PC-9 (cell line): ENCODE measurements at regions not wholly inside any gene's neighbourhood (a gene's known extent, or its start where the extent isn't known, plus 50 kb on each side); places are given as distances from the start of the nearest gene placed in this dataset.
"Not testable (repeated sequence)": the region's sequence is repeated elsewhere in the genome, so short reads cannot be mapped to it uniquely, and the experiment has no call there.

Experiments used
- EZH2 ChIP-seq: fragments of 200-600 bp; sonication (generic); IDR thresholded peaks from 2 replicates; pipeline ENCODE4 v1.8.0; 2017; ENCODE audit warnings: antibody characterized with exemption, low read depth
- TF ChIP-seq, protein P1 (sequence below): fragments of 200-600 bp; sonication (generic); conservative IDR thresholded peaks from 2 replicates; pipeline ENCODE4 v1.6.1; 2017; ENCODE audit warnings: mixed run types, antibody characterized with exemption, mild to moderate bottlenecking, moderate library complexity

DNA sequence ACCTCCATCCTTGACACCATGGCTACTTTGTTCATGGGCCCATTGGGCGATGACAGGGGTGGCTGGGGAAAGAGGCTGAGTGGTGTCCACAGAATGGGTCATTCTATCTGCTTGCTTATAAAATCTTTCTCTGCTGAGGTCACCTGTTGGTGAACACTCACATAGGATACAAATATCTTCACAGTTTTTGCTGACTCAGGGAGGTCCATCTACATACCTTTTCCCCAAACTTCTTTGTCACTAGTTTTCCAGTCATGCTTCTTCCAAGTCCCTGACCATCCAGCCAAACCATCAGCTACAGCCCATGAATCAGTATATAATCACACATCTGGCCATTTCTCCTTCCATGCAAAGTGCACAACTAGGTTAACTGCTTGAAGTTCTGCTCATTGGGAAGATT lies 347.6 kb downstream of the TMEM38B start:
- TF ChIP-seq, protein P1, sequence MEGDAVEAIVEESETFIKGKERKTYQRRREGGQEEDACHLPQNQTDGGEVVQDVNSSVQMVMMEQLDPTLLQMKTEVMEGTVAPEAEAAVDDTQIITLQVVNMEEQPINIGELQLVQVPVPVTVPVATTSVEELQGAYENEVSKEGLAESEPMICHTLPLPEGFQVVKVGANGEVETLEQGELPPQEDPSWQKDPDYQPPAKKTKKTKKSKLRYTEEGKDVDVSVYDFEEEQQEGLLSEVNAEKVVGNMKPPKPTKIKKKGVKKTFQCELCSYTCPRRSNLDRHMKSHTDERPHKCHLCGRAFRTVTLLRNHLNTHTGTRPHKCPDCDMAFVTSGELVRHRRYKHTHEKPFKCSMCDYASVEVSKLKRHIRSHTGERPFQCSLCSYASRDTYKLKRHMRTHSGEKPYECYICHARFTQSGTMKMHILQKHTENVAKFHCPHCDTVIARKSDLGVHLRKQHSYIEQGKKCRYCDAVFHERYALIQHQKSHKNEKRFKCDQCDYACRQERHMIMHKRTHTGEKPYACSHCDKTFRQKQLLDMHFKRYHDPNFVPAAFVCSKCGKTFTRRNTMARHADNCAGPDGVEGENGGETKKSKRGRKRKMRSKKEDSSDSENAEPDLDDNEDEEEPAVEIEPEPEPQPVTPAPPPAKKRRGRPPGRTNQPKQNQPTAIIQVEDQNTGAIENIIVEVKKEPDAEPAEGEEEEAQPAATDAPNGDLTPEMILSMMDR: not testable (repeated sequence)
- TF ChIP-seq EZH2: not testable (repeated sequence)
